ENCODE measurements at regions not wholly inside any gene's neighbourhood (a gene's known extent, or its start where the extent isn't known, plus 50 kb on each side); places are given as distances from the start of the nearest gene placed in this dataset.
"Not testable (repeated sequence)": the region's sequence is repeated elsewhere in the genome, so short reads cannot be mapped to it uniquely, and the experiment has no call there.

- not testable (repeated sequence) for TF ChIP-seq CTCF (IDR thresholded peaks at IDR 0.05; ENCODE audit: insufficient read depth, low read depth, low read length); EZH2 (IDR thresholded peaks at IDR 0.05; ENCODE audit: insufficient read depth, low read length)
Measured at GRCh38 chrX:4546178-4546577, 832.7 kb upstream of the PRKX start.

All from astrocyte (in vitro differentiated cells and primary cell).